IMR-90 (cell line): ENCODE measurements at regions not wholly inside any gene's neighbourhood (a gene's known extent, or its start where the extent isn't known, plus 50 kb on each side); places are given as distances from the start of the nearest gene placed in this dataset.

Experiments used
- ATAC-seq: fragments of 200-7000 bp; cut with Tn5 transposase; 2 replicates; pipeline ENCODE4 v1.9.1; 2020; ENCODE audit warnings: low read depth, mild to moderate bottlenecking, moderate library complexity
- BruUV-seq: library from RNA; stranded (reverse); fragments of 400-500 nt; replicated peaks from 2 replicates; lab custom pipeline; 2021; lab: Mats Ljungman, UMichigan
- CTCF ChIA-PET: fragments of 300-600 bp; formaldehyde crosslinking; extraction: SDS; loops from one replicate; lab custom pipeline; 2021; ENCODE audit warnings: antibody characterized with exemption; lab: Yijun Ruan, JAX
- POLR2A ChIA-PET: fragments of 300-600 bp; sonication (Branson Sonifier 250); formaldehyde crosslinking; loops from one replicate; lab custom pipeline; 2022; ENCODE audit warnings: antibody characterized with exemption; ENCODE audit not compliant: unreplicated experiment; lab: Charles Lee
- DNase-seq: peaks from one replicate; pipeline ENCODE4 v3.0.0; 2013
- H2AFZ ChIP-seq: replicated peaks from 2 replicates; pipeline ENCODE3; 2013; ENCODE audit warnings: low read length, mild to moderate bottlenecking; ENCODE audit not compliant: poor library complexity
- H2AK5ac ChIP-seq: 2 replicates; pipeline ENCODE4 v1.6.1; 2013; ENCODE audit warnings: low read depth, low read length, inconsistent platforms
- H2AK9ac ChIP-seq: replicated peaks from 2 replicates; pipeline ENCODE3; 2013; ENCODE audit warnings: mild to moderate bottlenecking, low read depth, low read length, moderate library complexity; ENCODE audit not compliant: poor library complexity
- H2BK120ac ChIP-seq: 2 replicates; pipeline ENCODE4 v1.6.1; 2013; ENCODE audit warnings: low read depth, low read length, inconsistent platforms
- H2BK15ac ChIP-seq: 3 replicates; pipeline ENCODE4 v1.6.1; 2013; ENCODE audit warnings: low read depth, low read length, inconsistent platforms
- H2BK20ac ChIP-seq: 2 replicates; pipeline ENCODE4 v1.6.1; 2013; ENCODE audit warnings: low read depth, mild to moderate bottlenecking, inconsistent platforms, low read length, moderate library complexity
- H2BK5ac ChIP-seq: 2 replicates; pipeline ENCODE4 v1.6.1; 2013; ENCODE audit warnings: mild to moderate bottlenecking, low read depth, low read length, inconsistent platforms; ENCODE audit not compliant: poor library complexity, severe bottlenecking
- H3K14ac ChIP-seq: replicated peaks from 2 replicates; pipeline ENCODE4 v1.6.1; 2013; ENCODE audit warnings: low read depth, low read length, inconsistent platforms
- H3K18ac ChIP-seq: 2 replicates; pipeline ENCODE4 v1.6.1; 2013; ENCODE audit warnings: low read depth, low read length, control low read depth
- H3K23ac ChIP-seq: 2 replicates; pipeline ENCODE4 v1.6.1; 2013; ENCODE audit warnings: low read depth, low read length, inconsistent platforms
- H3K27ac ChIP-seq: 2 replicates; pipeline ENCODE4 v1.5.1; 2013; ENCODE audit warnings: mild to moderate bottlenecking, control low read depth, low read length; ENCODE audit not compliant: insufficient read depth
- H3K27me3 ChIP-seq: 2 replicates; pipeline ENCODE4 v1.6.1; 2013; ENCODE audit warnings: low read length; ENCODE audit not compliant: control insufficient read depth, insufficient read depth
- H3K36me3 ChIP-seq: 2 replicates; pipeline ENCODE4 v1.6.1; 2013; ENCODE audit warnings: low read length, mixed read lengths; ENCODE audit not compliant: control insufficient read depth, insufficient read depth
- H3K4ac ChIP-seq: 2 replicates; pipeline ENCODE4 v1.6.1; 2013; ENCODE audit warnings: low read depth, low read length, inconsistent platforms
- H3K4me1 ChIP-seq: 2 replicates; pipeline ENCODE4 v1.6.1; 2013; ENCODE audit warnings: low read length, mixed read lengths; ENCODE audit not compliant: control insufficient read depth, insufficient read depth
- H3K4me2 ChIP-seq: 2 replicates; pipeline ENCODE4 v1.6.1; 2013; ENCODE audit warnings: low read depth, mild to moderate bottlenecking, control low read depth, low read length, moderate library complexity
- H3K4me3 ChIP-seq: 2 replicates; pipeline ENCODE4 v1.5.1; 2013; ENCODE audit warnings: low read depth, mild to moderate bottlenecking, control low read depth, low read length, moderate library complexity; ENCODE audit not compliant: insufficient read depth
- H3K56ac ChIP-seq: 2 replicates; pipeline ENCODE4 v1.6.1; 2013; ENCODE audit warnings: low read length, inconsistent platforms; ENCODE audit not compliant: insufficient read depth; ENCODE audit errors: extremely low read depth
- H3K79me1 ChIP-seq, 2 experiments: 2 replicates each; pipeline ENCODE4 v1.6.1; 2013; ENCODE audit warnings: low read length in 2 of 2, inconsistent platforms in 1 of 2, low read depth in 1 of 2
- H3K9ac ChIP-seq: 2 replicates; pipeline ENCODE4 v1.6.1; 2013; ENCODE audit warnings: low read depth, low read length, control low read depth
- H3K9me1 ChIP-seq: 2 replicates; pipeline ENCODE4 v1.6.1; 2013; ENCODE audit warnings: low read length, inconsistent platforms; ENCODE audit not compliant: insufficient read depth
- H3K9me3 ChIP-seq: 2 replicates; pipeline ENCODE4 v1.6.1; 2013; ENCODE audit warnings: low read length; ENCODE audit not compliant: control insufficient read depth, insufficient read depth
- H4K20me1 ChIP-seq: 2 replicates; pipeline ENCODE4 v1.6.1; 2013; ENCODE audit warnings: low read length, inconsistent platforms; ENCODE audit not compliant: insufficient read depth
- H4K5ac ChIP-seq: 2 replicates; pipeline ENCODE4 v1.6.1; 2013; ENCODE audit warnings: mild to moderate bottlenecking, low read depth, low read length, control low read depth
- H4K8ac ChIP-seq, 2 experiments: 2 replicates each; pipeline ENCODE4 v1.6.1; 2013; ENCODE audit warnings: low read depth in 2 of 2, low read length in 2 of 2, control low read depth in 1 of 2, inconsistent platforms in 1 of 2
- H4K91ac ChIP-seq: 2 replicates; pipeline ENCODE4 v1.6.1; 2013; ENCODE audit warnings: low read depth, low read length, inconsistent platforms; ENCODE audit not compliant: insufficient read depth
- CEBPB ChIP-seq: IDR thresholded peaks from 2 replicates; pipeline ENCODE4 v1.6.1; 2012; ENCODE audit warnings: low read depth, low read length, improper control_type of control experiment
- FOS ChIP-seq: fragments of 150-350 bp; IDR thresholded peaks from 2 replicates; pipeline ENCODE4 v1.6.1; 2016; ENCODE audit warnings: low read depth, low read length
- POLR2A ChIP-seq: IDR thresholded peaks from 2 replicates; pipeline ENCODE4 v1.6.1; 2012; ENCODE audit warnings: mild to moderate bottlenecking, low read depth, low read length
- RAD21 ChIP-seq: IDR thresholded peaks from 2 replicates; pipeline ENCODE4 v1.6.1; 2012; ENCODE audit warnings: low read length, improper control_type of control experiment
- WGBS, 2 experiments: methylation state at CpG; one replicate each; pipeline versions ENCODE4 v1.1.5 to v1.1.7; 2013; ENCODE audit warnings: missing lambda C conversion rate in 2 of 2; ENCODE audit not compliant: insufficient read length in 1 of 2; ENCODE audit errors: extremely low coverage in 2 of 2; 5-methylcytosine and 5-hydroxymethylcytosine counted together
- dilution Hi-C: fragments of 300-500 bp; cut with HindIII; formaldehyde crosslinking; loops from one replicate; pipeline ENCODE4 v1.14.3; 2018; ENCODE audit warnings: low sequenced_read_pairs; ENCODE audit not compliant: unreplicated experiment
- in situ Hi-C: fragments of 300-500 bp; cut with MboI; formaldehyde crosslinking; loops from 3 replicates; pipeline ENCODE4 v1.14.3; 2019; ENCODE audit warnings: low sequenced_read_pairs, inconsistent platforms, mixed read lengths
- intact Hi-C: fragments of 100-400 bp; cut with micrococcal nuclease; formaldehyde crosslinking; loops from 2 replicates; pipeline ENCODE4 v1.10.0; 2022
- TF ChIP-seq, protein P1 (sequence below): fragments of 150-350 bp; IDR thresholded peaks from 2 replicates; pipeline ENCODE4 v1.6.1; 2016; ENCODE audit warnings: low read depth, mild to moderate bottlenecking, low read length, moderate library complexity, borderline replicate concordance

DNA sequence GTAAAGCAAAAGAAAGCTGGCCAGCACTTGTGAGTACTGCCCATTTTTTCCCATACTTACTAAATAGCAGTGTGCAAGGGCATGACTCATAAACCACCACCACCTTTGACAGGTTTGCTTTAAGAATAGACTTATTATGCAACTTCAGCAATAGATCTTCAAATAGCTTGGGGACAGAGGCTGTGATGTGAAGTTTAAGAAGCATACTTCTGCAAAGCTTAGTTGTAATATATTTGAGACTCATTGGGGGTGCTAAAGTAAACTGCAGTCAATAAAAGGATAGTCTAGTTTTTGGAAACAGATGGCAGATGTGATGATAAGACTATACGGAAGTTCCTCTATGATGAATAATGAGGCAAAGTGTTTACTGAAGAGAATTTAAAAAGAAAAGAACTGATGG, 210.0 kb downstream of the PLA2G4A start:
- H3K36me3 ChIP-seq = no peaks in the 10 kb centered on the region
- no peak overlapping the region for H3K9ac ChIP-seq
- H2AFZ ChIP-seq = no peak overlapping the region
- no peak overlapping the region for H3K56ac ChIP-seq
- no peak overlapping the region for H3K14ac ChIP-seq
- H4K8ac ChIP-seq = no peak overlapping the region
- H2BK15ac ChIP-seq = no peak overlapping the region
- DNase-seq (peak; percentile 61), ATAC-seq (peak; percentile 27; the same call in 1 of the 2 replicates)
- H3K4ac ChIP-seq = no peak overlapping the region
- CTCF ChIA-PET = interaction anchor here (0.8 kb wide), 1 partner anchor 42 kb away, joined by 3 read pairs; no protein-coding TSS in a partner anchor
- no peak overlapping the region for H2BK120ac ChIP-seq
- no TSS peak for BruUV-seq
- H2BK5ac ChIP-seq = no peak overlapping the region
- H3K4me2 ChIP-seq = 0 out of 2 replicates have a peak overlapping the region, but pooled peaks have one; percentile 2
- H3K27ac ChIP-seq = no peak overlapping the region
- in situ Hi-C loops (no loop called here), dilution Hi-C loops (no loop called here), intact Hi-C loops (loop anchor here (10.0 kb wide), 1 partner anchor 1076 kb away; no protein-coding TSS in a partner anchor)
- TF ChIP-seq RAD21 (no peak), CEBPB (peak; percentile 60; the same call in 1 of the 2 replicates), POLR2A (no peak), FOS (no peak)
- TF ChIP-seq, protein P1, sequence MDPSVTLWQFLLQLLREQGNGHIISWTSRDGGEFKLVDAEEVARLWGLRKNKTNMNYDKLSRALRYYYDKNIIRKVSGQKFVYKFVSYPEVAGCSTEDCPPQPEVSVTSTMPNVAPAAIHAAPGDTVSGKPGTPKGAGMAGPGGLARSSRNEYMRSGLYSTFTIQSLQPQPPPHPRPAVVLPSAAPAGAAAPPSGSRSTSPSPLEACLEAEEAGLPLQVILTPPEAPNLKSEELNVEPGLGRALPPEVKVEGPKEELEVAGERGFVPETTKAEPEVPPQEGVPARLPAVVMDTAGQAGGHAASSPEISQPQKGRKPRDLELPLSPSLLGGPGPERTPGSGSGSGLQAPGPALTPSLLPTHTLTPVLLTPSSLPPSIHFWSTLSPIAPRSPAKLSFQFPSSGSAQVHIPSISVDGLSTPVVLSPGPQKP = no peak
- no peak overlapping the region for H4K5ac ChIP-seq
- H3K9me1 ChIP-seq = no peaks in the 10 kb centered on the region
- no peaks in the 10 kb centered on the region for H3K79me1 ChIP-seq
- H4K91ac ChIP-seq = no peak overlapping the region
- no peak overlapping the region for H2BK20ac ChIP-seq
- H3K18ac ChIP-seq = no peak overlapping the region
- H3K4me1 ChIP-seq = no peaks in the 10 kb centered on the region
- H3K23ac ChIP-seq = no peak overlapping the region
- WGBS, 2 experiments = no CpG with 5 or more reads among the region's 1 CpG
- no peaks in the 10 kb centered on the region for H4K20me1 ChIP-seq
- no peaks in the 10 kb centered on the region for H3K27me3 ChIP-seq
- H2AK9ac ChIP-seq = no peak overlapping the region
- no peaks in the 10 kb centered on the region for H3K9me3 ChIP-seq
- POLR2A ChIA-PET = no interaction called here
- H2AK5ac ChIP-seq = no peak overlapping the region
- H3K4me3 ChIP-seq = no peak overlapping the region
